Activated T-helper 1 cell treated with anti-CD3 and anti-CD28 coated beads, Interleukin-12 subunit alpha, Interleukin-12 subunit beta, Interleukin-2, Interleukin-4 antibody, amounts not matched to agents 30 ng/mL and 10 ng/mL and 1 ng/mL, durations not matched to agents 14 hours and 24 hours and 36 hours (primary cell): ENCODE measurements at regions not wholly inside any gene's neighbourhood (a gene's known extent, or its start where the extent isn't known, plus 50 kb on each side); places are given as distances from the start of the nearest gene placed in this dataset.

Experiments used
- DNase-seq: peaks from one replicate; pipeline ENCODE4 v3.0.0; 2021; ENCODE audit warnings: low spot score
- H3K27ac Mint-ChIP-seq: one replicate; pipeline ENCODE4 v1.8.0; 2021; ENCODE audit warnings: mild to moderate bottlenecking, mixed read lengths
- H3K27me3 Mint-ChIP-seq: one replicate; pipeline ENCODE4 v1.8.0; 2022; ENCODE audit warnings: mild to moderate bottlenecking, moderate library complexity, mixed read lengths; ENCODE audit not compliant: insufficient read depth
- H3K36me3 Mint-ChIP-seq: one replicate; pipeline ENCODE4 v1.8.0; 2021; ENCODE audit warnings: low read depth, mixed read lengths
- H3K4me1 Mint-ChIP-seq: one replicate; pipeline ENCODE4 v1.8.0; 2021; ENCODE audit warnings: low read depth, mixed read lengths
- H3K4me3 Mint-ChIP-seq: one replicate; pipeline ENCODE4 v1.8.0; 2021; ENCODE audit warnings: mild to moderate bottlenecking, moderate library complexity, mixed read lengths
- H3K9me3 Mint-ChIP-seq: one replicate; pipeline ENCODE4 v1.8.0; 2021; ENCODE audit warnings: mixed read lengths
- intact Hi-C: fragments of 100-400 bp; cut with micrococcal nuclease; formaldehyde crosslinking; loops from one replicate; pipeline ENCODE4 v1.15.1; 2024

DNA sequence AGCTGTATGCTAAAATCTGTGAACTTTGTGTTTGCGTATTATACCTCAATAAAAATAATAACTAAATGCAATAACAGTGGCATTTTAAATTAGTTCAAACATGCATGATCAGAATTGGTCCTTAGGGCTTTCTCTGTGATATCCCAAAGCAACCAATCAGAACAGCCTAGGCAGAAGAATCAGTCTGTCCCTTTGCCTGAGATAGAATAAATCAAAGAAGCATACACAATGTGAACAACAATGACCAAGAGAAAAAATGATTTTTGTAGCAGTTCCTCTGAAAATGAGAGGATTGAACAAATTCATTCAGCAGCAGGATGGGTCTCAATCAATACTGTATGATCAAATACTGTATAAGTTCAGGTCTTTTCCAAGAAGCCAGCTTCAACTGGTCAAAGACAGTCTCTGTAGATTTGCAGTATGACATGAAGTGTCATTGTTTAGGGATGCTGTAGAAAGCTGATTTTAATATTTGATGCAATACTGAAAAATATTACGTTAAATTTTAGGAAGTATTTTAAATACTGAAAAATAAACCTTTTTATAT, 1071.6 kb downstream of the AGBL1 start:
- H3K27me3 Mint-ChIP-seq: peaks cover 1% of the 10 kb centered on the region
- no peak overlapping the region for H3K27ac Mint-ChIP-seq
- intact Hi-C loops: no loop called here
- DNase-seq: no peak
- H3K4me3 Mint-ChIP-seq: no peak overlapping the region
- no peaks in the 10 kb centered on the region for H3K36me3 Mint-ChIP-seq
- peaks cover 4% of the 10 kb centered on the region for H3K9me3 Mint-ChIP-seq
- H3K4me1 Mint-ChIP-seq: no peaks in the 10 kb centered on the region

DNA sequence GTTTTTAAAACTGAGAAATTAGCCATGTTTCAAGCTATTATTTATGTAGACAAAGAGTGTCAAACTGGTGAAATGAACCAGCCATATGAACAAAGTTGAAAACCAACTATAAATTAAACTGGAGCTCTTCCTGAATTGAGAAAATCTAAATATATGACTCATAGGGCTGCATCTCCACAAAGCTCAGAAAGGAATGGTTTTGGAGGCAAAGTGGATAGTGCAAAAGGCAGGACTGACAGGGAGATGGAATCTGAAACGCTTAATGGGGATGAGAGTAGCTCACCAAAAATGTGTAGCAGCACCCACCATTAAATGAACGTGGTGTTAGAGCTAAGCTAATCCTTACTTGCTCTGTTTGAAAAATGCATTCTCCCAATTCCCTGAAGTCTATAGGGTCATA, 1066.0 kb downstream of the AGBL1 start:
- H3K27me3 Mint-ChIP-seq: peaks cover 1% of the 10 kb centered on the region
- H3K9me3 Mint-ChIP-seq: no peaks in the 10 kb centered on the region
- no peak overlapping the region for H3K27ac Mint-ChIP-seq
- no peaks in the 10 kb centered on the region for H3K4me1 Mint-ChIP-seq
- intact Hi-C loops: no loop called here
- no peak overlapping the region for H3K4me3 Mint-ChIP-seq
- H3K36me3 Mint-ChIP-seq: no peaks in the 10 kb centered on the region
- DNase-seq: no peak

DNA sequence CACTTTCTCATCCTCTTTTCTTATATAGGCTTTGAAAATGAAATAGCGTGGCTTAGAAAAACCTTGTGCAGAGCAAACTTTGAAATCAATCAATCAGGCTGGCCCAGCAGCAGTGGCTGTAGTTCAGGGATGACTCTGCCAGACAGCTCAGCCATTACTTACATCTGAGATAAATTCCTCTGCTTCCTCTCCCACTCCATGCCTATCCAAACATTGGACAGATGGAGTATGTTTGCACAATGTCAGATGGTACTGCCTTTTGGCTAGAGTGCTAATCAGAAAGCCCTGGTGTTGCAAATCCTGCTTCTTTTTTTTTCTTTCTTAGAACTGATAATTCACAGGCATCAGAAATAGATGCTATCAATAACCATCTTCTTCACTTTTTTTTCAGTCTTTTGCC, 1065.1 kb downstream of the AGBL1 start:
- Mint-ChIP-seq H3K9me3 (no peaks in the 10 kb centered on the region), H3K36me3 (no peaks in the 10 kb centered on the region), H3K27ac (no peak overlapping the region), H3K4me1 (no peaks in the 10 kb centered on the region), H3K4me3 (no peak overlapping the region), H3K27me3 (peaks cover 1% of the 10 kb centered on the region)
- DNase-seq: no peak
- intact Hi-C loops: no loop called here

DNA sequence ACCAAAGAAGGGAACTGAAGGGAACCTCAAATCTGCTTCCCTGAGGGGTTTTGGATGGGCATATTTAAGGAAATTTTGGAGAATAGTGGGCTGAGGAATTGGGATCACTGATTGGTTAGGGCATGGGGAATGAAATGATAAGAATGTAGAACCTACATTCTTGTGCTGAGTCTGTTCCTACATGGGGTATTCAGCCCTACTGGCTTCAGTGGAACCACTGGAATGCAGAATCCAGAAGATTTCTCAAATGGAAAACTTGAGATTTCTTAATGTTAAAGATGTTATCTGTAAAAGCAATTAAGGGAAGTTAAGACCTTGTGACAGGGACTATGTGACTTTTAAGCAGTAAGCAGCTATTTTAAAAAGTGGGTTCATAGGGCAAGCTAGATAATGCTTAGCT, 1062.4 kb downstream of the AGBL1 start:
- Mint-ChIP-seq H3K4me3 (no peak overlapping the region), H3K27ac (no peak overlapping the region), H3K27me3 (no peaks in the 10 kb centered on the region), H3K9me3 (no peaks in the 10 kb centered on the region), H3K36me3 (no peaks in the 10 kb centered on the region), H3K4me1 (no peaks in the 10 kb centered on the region)
- intact Hi-C loops: no loop called here
- DNase-seq: no peak

DNA sequence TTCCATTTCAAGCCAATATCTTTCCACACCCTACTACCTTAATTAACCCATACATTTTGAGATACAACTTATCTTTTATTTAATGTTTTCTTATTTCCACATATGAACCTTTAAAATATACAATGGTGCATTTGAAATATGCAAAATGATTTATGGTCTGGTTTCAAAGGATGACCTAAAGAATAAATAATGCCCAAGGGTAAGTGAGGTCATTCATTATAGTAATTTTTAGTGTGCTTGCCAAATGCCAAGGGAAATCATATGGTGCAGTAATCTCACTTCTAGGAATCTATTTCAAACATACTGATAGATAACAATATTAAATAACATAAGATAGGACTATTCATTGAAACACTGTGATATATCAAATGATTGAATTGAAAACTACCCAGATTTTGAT, 1055.4 kb downstream of the AGBL1 start:
- intact Hi-C loops: no loop called here
- Mint-ChIP-seq H3K27ac (no peak overlapping the region), H3K9me3 (no peaks in the 10 kb centered on the region), H3K27me3 (no peaks in the 10 kb centered on the region), H3K36me3 (no peaks in the 10 kb centered on the region), H3K4me3 (no peak overlapping the region), H3K4me1 (no peaks in the 10 kb centered on the region)
- DNase-seq: no peak

DNA sequence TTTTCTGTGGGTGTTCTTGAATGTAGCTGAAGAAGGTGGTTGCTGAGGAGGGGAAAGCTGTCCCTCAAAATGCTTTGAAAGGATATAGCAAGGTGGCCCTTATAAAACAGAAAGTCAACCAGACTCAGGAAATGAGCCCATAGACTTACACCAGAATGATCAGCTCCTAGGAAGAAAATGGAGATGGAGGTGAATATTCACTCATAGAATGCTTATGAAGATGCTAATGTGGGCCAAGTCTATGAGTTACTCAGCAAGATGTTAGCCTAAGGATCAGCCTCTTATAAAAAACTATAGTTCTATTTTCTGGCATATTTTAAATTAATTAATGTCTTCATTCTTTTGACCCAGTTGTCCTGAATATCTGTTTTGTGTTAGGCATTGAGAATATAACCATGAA, 1054.0 kb downstream of the AGBL1 start:
- no peaks in the 10 kb centered on the region for H3K4me1 Mint-ChIP-seq
- no peak overlapping the region for H3K4me3 Mint-ChIP-seq
- no peaks in the 10 kb centered on the region for H3K27me3 Mint-ChIP-seq
- H3K36me3 Mint-ChIP-seq: no peaks in the 10 kb centered on the region
- intact Hi-C loops: no loop called here
- H3K27ac Mint-ChIP-seq: no peak overlapping the region
- DNase-seq: no peak
- H3K9me3 Mint-ChIP-seq: no peaks in the 10 kb centered on the region

DNA sequence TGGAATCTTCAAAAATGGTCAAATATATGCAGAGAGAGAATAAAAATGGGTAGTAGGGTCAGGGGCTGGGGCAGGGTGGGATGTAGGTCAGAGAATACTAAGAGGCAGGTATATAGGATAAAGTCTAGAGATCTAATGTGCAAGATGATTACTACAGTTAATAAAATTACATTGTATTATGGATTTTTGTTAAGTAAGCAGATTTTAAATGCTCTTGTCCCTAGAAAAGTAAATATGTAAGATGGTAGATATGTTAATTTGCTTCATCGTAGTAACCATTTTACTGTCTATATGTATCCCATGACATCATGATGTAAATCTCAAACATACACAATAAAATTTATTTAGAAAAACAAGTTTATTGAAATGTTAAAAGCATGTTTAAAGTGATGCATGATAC, 1051.4 kb downstream of the AGBL1 start:
- Mint-ChIP-seq H3K4me3 (no peak overlapping the region), H3K4me1 (no peaks in the 10 kb centered on the region), H3K36me3 (no peaks in the 10 kb centered on the region), H3K9me3 (no peaks in the 10 kb centered on the region), H3K27ac (no peak overlapping the region), H3K27me3 (no peaks in the 10 kb centered on the region)
- intact Hi-C loops: no loop called here
- no peak for DNase-seq

DNA sequence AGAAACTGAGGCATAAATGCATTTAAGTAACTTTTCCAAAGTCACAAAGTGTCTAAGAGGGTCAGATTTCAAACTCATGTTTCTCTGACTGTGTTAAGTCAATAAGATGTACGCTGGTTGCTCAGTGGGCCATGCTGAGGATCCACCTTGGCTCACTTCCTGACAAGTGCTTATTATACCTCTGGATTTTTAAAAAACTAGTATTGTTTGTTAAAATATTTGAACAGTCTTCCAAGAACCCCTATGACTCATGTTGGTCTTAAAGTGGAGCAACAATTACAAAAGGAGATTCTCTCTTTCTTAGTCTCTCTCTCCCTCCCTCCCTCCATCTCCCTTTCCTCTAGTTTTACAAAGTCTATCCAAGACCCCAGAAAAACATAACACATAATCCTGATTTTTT, 1050.2 kb downstream of the AGBL1 start:
- H3K4me1 Mint-ChIP-seq: no peaks in the 10 kb centered on the region
- H3K4me3 Mint-ChIP-seq: no peak overlapping the region
- no peaks in the 10 kb centered on the region for H3K9me3 Mint-ChIP-seq
- no peak overlapping the region for H3K27ac Mint-ChIP-seq
- intact Hi-C loops: no loop called here
- H3K36me3 Mint-ChIP-seq: no peaks in the 10 kb centered on the region
- DNase-seq: no peak
- H3K27me3 Mint-ChIP-seq: no peaks in the 10 kb centered on the region

DNA sequence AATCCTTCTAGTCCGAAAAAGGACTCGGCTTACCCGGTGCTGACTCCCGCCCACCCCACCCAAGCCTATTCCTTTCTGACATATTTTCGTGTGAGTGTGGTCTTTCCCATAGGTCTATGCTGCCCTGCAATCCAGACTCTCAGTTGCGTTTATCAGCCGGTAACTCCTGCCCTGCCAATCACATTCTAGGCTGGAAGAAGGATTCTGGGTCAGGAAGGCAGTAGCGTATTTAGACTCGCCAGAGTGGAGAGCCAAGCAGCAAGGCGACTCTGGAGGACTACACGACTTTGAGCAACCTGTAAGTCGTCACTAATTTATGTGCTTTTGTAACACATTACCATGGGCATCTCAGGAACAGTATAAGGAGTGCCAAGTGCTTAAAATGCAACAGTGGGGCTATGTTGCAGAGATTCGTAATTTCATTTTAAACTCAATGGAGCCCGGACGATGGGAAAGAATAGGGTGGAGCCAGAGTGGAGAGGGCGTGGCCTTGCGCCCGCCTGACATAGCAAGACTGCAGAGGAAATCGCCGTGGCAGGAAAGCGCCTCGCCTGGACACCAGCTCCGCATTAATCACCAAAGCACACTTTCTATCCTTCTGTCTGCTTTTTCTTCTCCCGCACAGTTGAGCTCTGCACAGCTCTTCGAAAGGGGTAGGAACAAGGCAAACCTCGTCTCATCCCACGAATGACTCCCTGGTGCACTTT, 1044.2 kb downstream of the AGBL1 start:
- intact Hi-C loops: no loop called here
- peaks cover 6% of the 10 kb centered on the region for H3K9me3 Mint-ChIP-seq
- H3K4me3 Mint-ChIP-seq: no peak overlapping the region
- DNase-seq: no peak
- H3K27ac Mint-ChIP-seq: no peak overlapping the region
- no peaks in the 10 kb centered on the region for H3K4me1 Mint-ChIP-seq
- H3K36me3 Mint-ChIP-seq: no peaks in the 10 kb centered on the region
- H3K27me3 Mint-ChIP-seq: no peaks in the 10 kb centered on the region

DNA sequence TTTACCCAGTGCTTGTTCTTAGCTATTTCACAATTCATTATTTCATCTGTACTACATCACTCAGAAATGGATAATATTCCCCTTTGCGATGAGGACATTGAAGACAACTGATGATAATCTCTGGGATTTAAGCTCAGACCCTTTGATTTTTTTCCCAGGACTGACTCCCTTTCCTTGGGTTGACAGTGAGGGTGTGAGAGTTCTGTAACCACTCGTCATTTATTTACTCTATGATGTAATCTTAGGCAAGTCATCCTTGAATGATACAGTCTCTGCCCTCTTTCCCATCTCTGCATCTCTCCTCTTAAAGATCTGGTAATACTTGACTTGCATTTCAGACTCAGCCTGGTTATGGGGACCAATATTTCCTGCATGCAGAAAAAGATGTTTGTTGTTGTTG, 1041.7 kb downstream of the AGBL1 start:
- no peaks in the 10 kb centered on the region for H3K4me1 Mint-ChIP-seq
- no peak for DNase-seq
- intact Hi-C loops: no loop called here
- H3K4me3 Mint-ChIP-seq: no peak overlapping the region
- H3K27ac Mint-ChIP-seq: no peak overlapping the region
- peaks cover 6% of the 10 kb centered on the region for H3K9me3 Mint-ChIP-seq
- H3K36me3 Mint-ChIP-seq: no peaks in the 10 kb centered on the region
- no peaks in the 10 kb centered on the region for H3K27me3 Mint-ChIP-seq

DNA sequence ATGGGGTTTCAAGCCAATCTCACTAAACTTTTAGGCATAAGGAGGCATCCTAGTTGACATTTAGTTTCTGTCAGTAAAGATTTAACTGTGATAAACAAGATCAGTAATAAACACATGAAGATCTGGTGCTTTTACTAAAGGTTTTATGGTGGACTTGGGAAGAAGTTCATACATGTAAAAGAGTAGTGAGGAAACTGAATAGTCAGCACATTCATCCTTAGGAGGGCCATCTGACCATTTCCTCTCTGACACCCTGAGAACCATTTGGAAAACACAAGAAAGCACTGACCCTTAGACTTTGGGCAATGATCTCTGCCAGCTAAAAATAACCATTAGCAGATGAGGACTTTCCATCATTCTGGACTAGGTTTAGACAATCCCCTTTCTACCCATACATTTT, 1040.9 kb downstream of the AGBL1 start:
- Mint-ChIP-seq H3K27me3 (no peaks in the 10 kb centered on the region), H3K4me3 (no peak overlapping the region), H3K27ac (no peak overlapping the region), H3K9me3 (peaks cover 6% of the 10 kb centered on the region), H3K4me1 (no peaks in the 10 kb centered on the region), H3K36me3 (no peaks in the 10 kb centered on the region)
- no peak for DNase-seq
- intact Hi-C loops: no loop called here

DNA sequence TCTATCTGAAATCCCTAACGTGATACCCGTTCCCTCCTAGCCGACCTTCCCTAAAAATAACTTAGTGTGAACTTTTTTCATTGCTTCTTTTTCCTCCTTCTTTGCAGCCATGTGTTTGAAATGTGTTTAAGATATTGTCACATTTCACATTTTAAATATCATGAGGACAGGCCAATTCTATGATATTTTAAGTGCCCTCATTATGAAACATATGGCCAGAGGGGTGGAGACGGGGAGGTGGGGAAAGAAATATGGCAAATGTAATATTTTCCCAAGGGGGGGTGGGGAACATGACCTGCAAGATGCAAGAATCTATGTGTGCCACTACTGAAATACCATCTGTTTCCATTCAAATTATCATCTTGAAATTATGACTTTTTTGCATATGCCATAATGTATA, 1039.2 kb downstream of the AGBL1 start:
- DNase-seq: no peak
- Mint-ChIP-seq H3K4me3 (no peak overlapping the region), H3K9me3 (peaks cover under 1% of the 10 kb centered on the region), H3K36me3 (no peaks in the 10 kb centered on the region), H3K27ac (no peak overlapping the region), H3K27me3 (no peaks in the 10 kb centered on the region), H3K4me1 (no peaks in the 10 kb centered on the region)
- intact Hi-C loops: no loop called here

DNA sequence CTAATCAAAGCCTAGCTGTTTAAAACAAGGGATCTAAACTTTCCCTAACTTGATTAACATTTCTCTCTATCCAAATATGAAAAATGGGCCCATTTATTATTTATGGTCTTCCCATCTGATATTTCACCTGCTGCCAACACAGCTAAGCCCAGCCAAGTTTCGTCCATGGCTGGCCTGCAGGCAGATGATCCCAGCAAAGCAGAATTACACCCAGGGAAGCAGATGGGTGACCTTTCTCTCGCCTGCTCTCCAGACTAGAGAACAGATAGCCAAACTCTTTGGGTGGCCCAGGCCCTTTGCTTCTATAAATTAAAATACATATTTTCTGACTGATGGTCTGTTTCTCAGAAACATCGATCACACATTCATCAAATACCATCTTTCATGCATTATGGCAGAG, 1038.8 kb downstream of the AGBL1 start:
- Mint-ChIP-seq H3K4me1 (no peaks in the 10 kb centered on the region), H3K9me3 (no peaks in the 10 kb centered on the region), H3K36me3 (no peaks in the 10 kb centered on the region), H3K27ac (no peak overlapping the region), H3K4me3 (no peak overlapping the region), H3K27me3 (no peaks in the 10 kb centered on the region)
- DNase-seq: no peak
- intact Hi-C loops: no loop called here

DNA sequence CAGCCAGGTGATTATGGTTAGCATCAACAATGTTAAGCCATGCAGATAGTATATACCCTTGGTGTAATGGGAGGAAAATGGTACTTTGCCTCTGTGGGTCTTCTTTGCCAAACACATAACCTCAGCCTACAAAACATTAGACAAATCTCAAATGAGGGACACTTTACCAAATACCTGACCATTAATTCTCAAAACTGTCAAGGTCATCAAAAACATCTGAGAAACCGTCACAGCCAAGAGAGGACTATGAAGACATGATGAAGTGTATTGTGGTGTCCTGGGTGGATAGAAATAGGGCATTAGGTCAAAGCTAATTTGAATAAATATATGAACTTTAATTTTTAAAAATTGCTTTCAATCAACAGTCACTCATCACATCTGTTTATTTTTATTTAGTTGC, 1036.1 kb downstream of the AGBL1 start:
- no peaks in the 10 kb centered on the region for H3K4me1 Mint-ChIP-seq
- H3K4me3 Mint-ChIP-seq: no peak overlapping the region
- H3K36me3 Mint-ChIP-seq: no peaks in the 10 kb centered on the region
- H3K27ac Mint-ChIP-seq: no peak overlapping the region
- no peaks in the 10 kb centered on the region for H3K27me3 Mint-ChIP-seq
- no peak for DNase-seq
- H3K9me3 Mint-ChIP-seq: no peaks in the 10 kb centered on the region
- intact Hi-C loops: no loop called here
